DMS53 treated with DMSO at 0.1 percent for 48 hours (cell line): ENCODE measurements at regions not wholly inside any gene's neighbourhood (a gene's known extent, or its start where the extent isn't known, plus 50 kb on each side); places are given as distances from the start of the nearest gene placed in this dataset.
"Not testable (repeated sequence)": the region's sequence is repeated elsewhere in the genome, so short reads cannot be mapped to it uniquely, and the experiment has no call there.

Experiments
- DNase-seq: peaks from one replicate; lab custom pipeline; 2025; ENCODE audit not compliant: unreplicated experiment; lab: John Stamatoyannopoulos, UW

GRCh38 chr16:31581065-31581464 is 53.4 kb downstream of the AHSP start:
- DNase-seq: not testable (repeated sequence)

GRCh38 chr16:31601737-31602384 is 74.2 kb downstream of the AHSP start:
- not testable (repeated sequence) for DNase-seq

- no peak for DNase-seq
These were observed 90.4 kb downstream of the AHSP start for GRCh38 chr16:31618130-31618529.

DNA sequence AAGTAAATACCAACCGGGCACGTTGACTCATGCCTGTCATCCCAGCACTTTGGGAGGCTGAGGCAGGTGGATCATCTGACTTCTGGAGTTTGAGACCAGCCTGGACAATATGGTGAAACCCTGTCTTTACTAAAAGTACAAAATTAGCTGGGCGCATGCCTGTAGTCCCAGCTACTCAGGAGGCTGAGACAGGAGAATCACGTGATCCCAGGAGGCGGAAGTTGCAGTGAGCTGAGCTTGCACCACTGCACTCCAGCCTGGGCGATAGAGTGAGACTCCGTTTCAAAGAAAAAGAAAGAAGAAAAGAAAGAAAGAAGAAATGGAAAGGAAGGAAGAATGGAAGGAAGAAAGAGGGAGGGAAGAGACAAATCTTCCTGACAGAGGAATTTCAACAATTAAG is 108.7 kb downstream of the AHSP start:
- DNase-seq: no peak

- DNase-seq: no peak
These were observed 113.6 kb downstream of the AHSP start for GRCh38 chr16:31641279-31641678.

- DNase-seq: not testable (repeated sequence)
These were observed 128.0 kb downstream of the AHSP start for GRCh38 chr16:31655674-31656073.

DNA sequence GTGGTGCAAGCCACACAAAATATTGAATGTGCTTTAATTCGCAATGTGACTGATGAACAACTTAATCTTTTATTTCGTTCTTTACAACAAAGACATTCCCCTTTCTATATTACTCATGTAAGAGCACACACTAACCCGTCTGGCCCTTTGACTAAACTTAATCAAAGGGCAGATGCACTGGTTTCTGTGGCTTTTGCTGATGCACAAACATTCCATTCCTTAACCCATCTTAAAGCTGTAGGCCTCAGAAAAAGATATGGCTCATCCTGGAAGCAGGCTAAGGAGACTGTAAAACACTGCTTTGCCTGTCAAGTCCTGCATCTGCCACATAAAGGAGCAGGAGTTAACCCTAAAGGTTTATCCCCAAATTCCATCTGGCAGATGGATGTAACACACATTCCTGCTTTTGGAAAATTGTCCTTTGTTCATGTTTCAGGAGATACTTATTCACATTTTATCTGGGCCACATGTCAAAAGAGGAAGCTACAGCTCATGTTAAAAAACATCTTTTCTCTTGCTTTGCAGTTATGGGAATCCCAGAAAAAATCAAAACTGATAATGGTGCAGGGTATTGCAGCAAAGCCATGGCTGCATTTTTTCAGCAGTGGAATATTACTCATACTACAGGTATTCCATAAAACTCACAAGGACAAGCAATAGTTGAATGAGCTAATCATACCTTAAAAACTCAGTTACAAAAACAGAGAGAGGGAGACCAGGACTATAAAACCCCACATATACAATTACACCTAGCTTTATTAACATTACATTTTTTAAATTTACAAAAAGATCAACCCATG is 137.2 kb downstream of the AHSP start:
- DNase-seq: no peak

DNA sequence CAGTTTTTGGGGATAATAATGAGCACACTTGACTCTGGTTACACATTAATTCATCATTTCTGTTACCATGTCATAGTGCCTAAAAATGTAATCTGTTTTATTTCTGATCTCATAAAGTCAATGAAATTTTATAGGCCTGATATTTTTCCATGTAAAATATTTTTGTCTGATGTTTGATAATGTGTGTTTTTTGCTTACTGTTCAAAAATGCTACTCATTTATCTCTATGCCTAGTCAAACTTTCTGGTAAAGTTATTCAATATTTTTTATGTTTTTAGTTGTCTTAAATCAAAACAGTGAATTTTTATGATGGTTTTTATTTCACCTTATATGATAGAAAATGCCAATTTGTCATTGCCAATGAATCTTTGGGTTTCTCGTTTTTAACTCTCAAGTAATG is 147.0 kb downstream of the AHSP start:
- no peak for DNase-seq

DNA sequence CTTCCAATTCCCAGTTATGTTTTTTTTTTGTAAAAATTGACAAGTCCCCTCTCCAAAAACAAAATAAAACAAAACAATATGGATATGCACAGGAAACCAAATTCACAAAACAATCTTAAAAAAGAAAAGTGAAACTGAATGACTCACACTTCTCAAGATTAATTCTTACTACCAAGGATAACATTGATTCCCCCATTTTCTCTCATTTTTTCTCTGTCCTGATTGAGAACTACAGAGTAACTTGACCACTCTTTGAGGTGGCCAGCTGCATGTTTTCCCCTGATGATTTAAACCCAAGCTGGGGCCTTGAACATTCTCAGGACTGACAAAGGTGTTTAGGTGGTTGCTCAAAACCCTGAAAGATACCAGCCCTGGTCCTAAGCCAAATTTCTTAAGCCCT is 149.0 kb downstream of the AHSP start:
- no peak for DNase-seq

DNA sequence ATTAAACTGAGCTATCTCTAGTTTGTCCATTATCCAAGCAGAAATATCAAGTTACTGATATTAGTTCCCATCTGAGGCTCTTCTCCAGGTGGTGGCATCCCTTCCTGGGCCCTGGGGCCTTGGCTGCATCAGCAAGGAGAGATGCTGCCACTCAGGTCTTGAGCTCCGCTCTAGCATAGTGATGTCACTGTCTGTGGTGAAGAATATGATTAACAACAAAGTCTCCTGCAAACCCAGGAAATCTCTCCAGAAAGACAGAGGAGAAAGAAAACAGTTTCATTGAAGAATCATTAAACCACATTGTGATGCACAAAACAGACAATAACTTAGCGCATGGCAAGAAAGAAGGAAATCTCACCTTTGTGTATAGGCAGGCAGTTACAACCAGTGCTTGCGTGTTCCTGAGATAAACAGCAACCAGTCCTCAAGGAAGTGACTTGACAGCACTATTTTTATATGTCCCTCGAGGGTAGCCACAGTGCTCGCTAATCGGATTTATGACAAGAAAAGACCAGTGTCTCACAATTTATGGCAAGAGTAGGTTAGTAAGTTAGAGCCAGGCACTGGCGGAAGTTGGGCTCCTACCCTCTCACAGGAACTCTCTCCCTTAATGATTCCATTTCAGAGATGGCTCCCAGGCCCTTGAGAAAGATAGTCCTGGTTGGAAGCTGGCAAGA is 151.1 kb downstream of the AHSP start:
- no peak for DNase-seq

- DNase-seq: not testable (repeated sequence)
These were observed 161.6 kb downstream of the AHSP start for GRCh38 chr16:31689331-31689730.

- not testable (repeated sequence) for DNase-seq
These were observed 164.6 kb downstream of the AHSP start for GRCh38 chr16:31692338-31692737.

GRCh38 chr16:31693733-31694132 is 166.0 kb downstream of the AHSP start:
- DNase-seq: no peak

- DNase-seq: no peak
These were observed 166.8 kb downstream of the AHSP start for GRCh38 chr16:31694461-31694860.

- DNase-seq: no peak
These were observed 168.0 kb downstream of the AHSP start for GRCh38 chr16:31695667-31696066.

- no peak for DNase-seq
These were observed 169.5 kb downstream of the AHSP start for GRCh38 chr16:31696968-31697743.

- no peak for DNase-seq
These were observed 170.0 kb downstream of the AHSP start for GRCh38 chr16:31697744-31698125.

DNA sequence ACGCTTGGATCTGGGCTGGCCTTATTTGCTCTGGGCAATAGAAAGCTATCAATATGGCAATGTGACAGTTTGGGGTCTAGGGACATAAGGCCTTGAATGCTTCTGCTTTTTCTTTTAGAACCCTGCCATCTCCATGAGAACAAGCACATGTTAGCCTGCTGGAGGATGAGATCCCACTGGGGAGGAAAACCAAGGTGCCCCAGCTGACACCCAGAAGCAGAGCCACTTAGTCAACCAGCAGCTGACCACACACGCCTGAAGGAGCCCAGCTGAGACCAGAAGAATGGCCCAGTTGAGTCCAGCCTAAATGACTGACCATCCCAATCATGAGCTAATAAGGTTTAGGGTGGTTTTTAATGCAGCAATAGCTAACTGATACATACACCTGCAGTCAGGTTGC is 171.2 kb downstream of the AHSP start:
- DNase-seq: no peak

DNA sequence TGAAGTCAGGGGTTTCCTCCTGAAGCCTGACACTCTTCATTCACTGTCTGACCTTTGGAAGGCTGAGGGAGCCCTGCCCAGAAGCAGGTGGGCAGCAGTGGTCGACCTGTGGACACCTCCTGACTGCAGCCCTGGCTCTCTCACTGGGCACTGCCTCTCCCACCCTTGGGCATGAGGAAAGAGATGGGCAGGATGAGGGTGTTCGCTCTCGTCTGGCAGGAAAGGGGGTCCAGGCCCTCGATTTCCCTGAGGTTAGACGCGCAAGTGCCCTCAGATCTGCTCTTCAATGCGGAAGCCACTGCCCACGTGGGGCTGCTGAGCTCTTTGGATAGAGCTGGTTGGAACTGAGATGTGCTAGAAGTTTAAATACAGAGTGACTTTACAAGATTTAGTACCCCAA is 171.9 kb downstream of the AHSP start:
- DNase-seq: no peak

- DNase-seq: peak; percentile 51
These were observed 172.5 kb downstream of the AHSP start for GRCh38 chr16:31700200-31700529.
